ENCODE measurements at regions not wholly inside any gene's neighbourhood (a gene's known extent, or its start where the extent isn't known, plus 50 kb on each side); places are given as distances from the start of the nearest gene placed in this dataset.

GRCh38 chr4:29619168-29619567, 1101.0 kb upstream of the PCDH7 start:
- no peak overlapping the region for H3K9ac ChIP-seq (ENCODE audit: control insufficient read depth, extremely low read depth, insufficient read depth, low read length)
- no peak overlapping the region for H3K4me3 ChIP-seq (ENCODE audit: control insufficient read depth in 2 of 3, extremely low read depth in 1 of 3, insufficient read depth in 2 of 3, low read depth in 1 of 3, low read length in 3 of 3)
- no peaks in the 10 kb centered on the region for H3K9me1 ChIP-seq (ENCODE audit: control insufficient read depth, extremely low read depth, insufficient read depth, low read length)
- H3K79me2 ChIP-seq (ENCODE audit: control insufficient read depth, insufficient read depth, low read length), result no peaks in the 10 kb centered on the region
- no peak for TF ChIP-seq EZH2 (IDR thresholded peaks at IDR 0.05; ENCODE audit: low read length)
- TF ChIP-seq, protein P1, sequence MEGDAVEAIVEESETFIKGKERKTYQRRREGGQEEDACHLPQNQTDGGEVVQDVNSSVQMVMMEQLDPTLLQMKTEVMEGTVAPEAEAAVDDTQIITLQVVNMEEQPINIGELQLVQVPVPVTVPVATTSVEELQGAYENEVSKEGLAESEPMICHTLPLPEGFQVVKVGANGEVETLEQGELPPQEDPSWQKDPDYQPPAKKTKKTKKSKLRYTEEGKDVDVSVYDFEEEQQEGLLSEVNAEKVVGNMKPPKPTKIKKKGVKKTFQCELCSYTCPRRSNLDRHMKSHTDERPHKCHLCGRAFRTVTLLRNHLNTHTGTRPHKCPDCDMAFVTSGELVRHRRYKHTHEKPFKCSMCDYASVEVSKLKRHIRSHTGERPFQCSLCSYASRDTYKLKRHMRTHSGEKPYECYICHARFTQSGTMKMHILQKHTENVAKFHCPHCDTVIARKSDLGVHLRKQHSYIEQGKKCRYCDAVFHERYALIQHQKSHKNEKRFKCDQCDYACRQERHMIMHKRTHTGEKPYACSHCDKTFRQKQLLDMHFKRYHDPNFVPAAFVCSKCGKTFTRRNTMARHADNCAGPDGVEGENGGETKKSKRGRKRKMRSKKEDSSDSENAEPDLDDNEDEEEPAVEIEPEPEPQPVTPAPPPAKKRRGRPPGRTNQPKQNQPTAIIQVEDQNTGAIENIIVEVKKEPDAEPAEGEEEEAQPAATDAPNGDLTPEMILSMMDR (optimal IDR thresholded peaks at IDR 0.05 in 1 of 3, IDR thresholded peaks at IDR 0.05 in 1 of 3, conservative IDR thresholded peaks at IDR 0.05 in 1 of 3; ENCODE audit: extremely low read depth in 1 of 3, insufficient read depth in 2 of 3, low read length in 3 of 3), result no peak
- no peaks in the 10 kb centered on the region for H3K4me1 ChIP-seq (ENCODE audit: control insufficient read depth, extremely low read depth, insufficient read depth, low read length)
- dilution Hi-C loops (cut with MboI; ENCODE audit: extremely low pct_ligation_motif_present, low sequenced_read_pairs), result no loop called here
- H3K27ac ChIP-seq (ENCODE audit: control insufficient read depth, insufficient read depth, low read length), result no peak overlapping the region
- no peak overlapping the region for H2AFZ ChIP-seq (ENCODE audit: control insufficient read depth, low read length)
- no peaks in the 10 kb centered on the region for H3K27me3 ChIP-seq (ENCODE audit: control insufficient read depth, extremely low read depth, insufficient read depth, low read length)
- FAIRE-seq (no peak), DNase-seq (ENCODE audit: low read depth, low spot score) (no peak)
- H3K9me3 ChIP-seq (ENCODE audit: control insufficient read depth, low read depth, low read length), result no peaks in the 10 kb centered on the region
- no peak overlapping the region for H3K4me2 ChIP-seq (ENCODE audit: control insufficient read depth, extremely low read depth, insufficient read depth, low read depth, low read length)
- H4K20me1 ChIP-seq (ENCODE audit: control insufficient read depth, extremely low read depth, insufficient read depth, low read length), result no peaks in the 10 kb centered on the region
- no peaks in the 10 kb centered on the region for H3K36me3 ChIP-seq (ENCODE audit: control insufficient read depth in 2 of 2, extremely low read depth in 1 of 2, insufficient read depth in 2 of 2, low read length in 2 of 2)

DNA sequence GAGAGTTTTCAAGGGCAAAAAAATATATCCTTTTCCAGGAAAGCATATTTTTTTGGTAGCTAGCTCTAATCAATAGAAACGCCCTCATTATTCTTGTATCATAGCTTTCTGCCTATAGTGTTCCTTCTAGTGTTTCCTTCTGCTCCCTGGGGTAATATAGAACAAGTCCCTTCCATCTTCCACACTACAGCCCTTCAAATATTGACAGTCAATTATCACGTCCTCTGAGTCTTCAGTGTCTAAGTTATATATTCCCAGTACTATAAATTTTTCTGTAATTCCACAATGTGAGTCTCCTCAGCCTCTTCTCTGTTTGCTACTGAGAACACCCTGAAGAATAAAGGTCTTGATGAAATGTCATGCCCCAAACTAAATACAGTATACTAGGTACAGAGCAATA, 1088.0 kb upstream of the PCDH7 start:
- FAIRE-seq, result no peak
- dilution Hi-C loops (cut with MboI; ENCODE audit: extremely low pct_ligation_motif_present, low sequenced_read_pairs), result no loop called here
- H3K9me3 ChIP-seq (ENCODE audit: control insufficient read depth, low read depth, low read length), result no peaks in the 10 kb centered on the region
- H3K79me2 ChIP-seq (ENCODE audit: control insufficient read depth, insufficient read depth, low read length), result no peaks in the 10 kb centered on the region
- no peaks in the 10 kb centered on the region for H3K27me3 ChIP-seq (ENCODE audit: control insufficient read depth, extremely low read depth, insufficient read depth, low read length)
- TF ChIP-seq, protein P1 (optimal IDR thresholded peaks at IDR 0.05 in 1 of 3, IDR thresholded peaks at IDR 0.05 in 1 of 3, conservative IDR thresholded peaks at IDR 0.05 in 1 of 3; ENCODE audit: extremely low read depth in 1 of 3, insufficient read depth in 2 of 3, low read length in 3 of 3), result no peak
- no peak for TF ChIP-seq EZH2 (IDR thresholded peaks at IDR 0.05; ENCODE audit: low read length)
- H4K20me1 ChIP-seq (ENCODE audit: control insufficient read depth, extremely low read depth, insufficient read depth, low read length), result no peaks in the 10 kb centered on the region
- no peaks in the 10 kb centered on the region for H3K36me3 ChIP-seq (ENCODE audit: control insufficient read depth in 2 of 2, extremely low read depth in 1 of 2, insufficient read depth in 2 of 2, low read length in 2 of 2)
- no peak overlapping the region for H3K9ac ChIP-seq (ENCODE audit: control insufficient read depth, extremely low read depth, insufficient read depth, low read length)
- H3K27ac ChIP-seq (ENCODE audit: control insufficient read depth, insufficient read depth, low read length), result no peak overlapping the region
- no peaks in the 10 kb centered on the region for H3K4me1 ChIP-seq (ENCODE audit: control insufficient read depth, extremely low read depth, insufficient read depth, low read length)
- no peak overlapping the region for H3K4me2 ChIP-seq (ENCODE audit: control insufficient read depth, extremely low read depth, insufficient read depth, low read depth, low read length)
- no peak for DNase-seq (ENCODE audit: low read depth, low spot score)
- no peak overlapping the region for H2AFZ ChIP-seq (ENCODE audit: control insufficient read depth, low read length)
- no peaks in the 10 kb centered on the region for H3K9me1 ChIP-seq (ENCODE audit: control insufficient read depth, extremely low read depth, insufficient read depth, low read length)
- no peak overlapping the region for H3K4me3 ChIP-seq (ENCODE audit: control insufficient read depth in 2 of 3, extremely low read depth in 1 of 3, insufficient read depth in 2 of 3, low read depth in 1 of 3, low read length in 3 of 3)

Data from keratinocyte (primary cell).